HG03045 (cell line): ENCODE measurements at regions not wholly inside any gene's neighbourhood (a gene's known extent, or its start where the extent isn't known, plus 50 kb on each side); places are given as distances from the start of the nearest gene placed in this dataset.

Experiments
- ATAC-seq: cut with Tn5 transposase; IDR thresholded peaks from one replicate; pipeline ENCODE4 v1.9.1; 2021; ENCODE audit warnings: mild to moderate bottlenecking, moderate library complexity; ENCODE audit not compliant: unreplicated experiment

- no peak for ATAC-seq
These were observed 202.6 kb downstream of the HRH4 start for GRCh38 chr18:24663026-24663425.

GRCh38 chr18:24669015-24669414 lies 208.6 kb downstream of the HRH4 start:
- no peak for ATAC-seq

- ATAC-seq = no peak
These were observed 209.1 kb downstream of the HRH4 start for GRCh38 chr18:24669502-24669901.

- no peak for ATAC-seq
These were observed 211.9 kb downstream of the HRH4 start for GRCh38 chr18:24672165-24672941.

GRCh38 chr18:24674200-24674599 lies 213.8 kb downstream of the HRH4 start:
- no peak for ATAC-seq

- no peak for ATAC-seq
These were observed 214.2 kb downstream of the HRH4 start for GRCh38 chr18:24674605-24675004.

GRCh38 chr18:24677011-24677410 lies 216.6 kb downstream of the HRH4 start:
- ATAC-seq = no peak

- ATAC-seq = no peak
These were observed 217.7 kb downstream of the HRH4 start for GRCh38 chr18:24678107-24678506.

GRCh38 chr18:24678626-24679025 lies 218.2 kb downstream of the HRH4 start:
- ATAC-seq = no peak

- no peak for ATAC-seq
These were observed 218.6 kb downstream of the HRH4 start for GRCh38 chr18:24679062-24679461.

- ATAC-seq = no peak
These were observed 223.5 kb downstream of the HRH4 start for GRCh38 chr18:24683925-24684324.

GRCh38 chr18:24685254-24685959 lies 225.0 kb downstream of the HRH4 start:
- ATAC-seq = no peak

- ATAC-seq = no peak
These were observed 234.7 kb downstream of the HRH4 start for GRCh38 chr18:24695168-24695567.

- no peak for ATAC-seq
These were observed 241.6 kb downstream of the HRH4 start for GRCh38 chr18:24702001-24702515.

GRCh38 chr18:24703316-24703715 lies 242.9 kb downstream of the HRH4 start:
- ATAC-seq = no peak

GRCh38 chr18:24704946-24705630 lies 244.7 kb downstream of the HRH4 start:
- ATAC-seq = no peak

GRCh38 chr18:24710474-24710873 lies 250.0 kb downstream of the HRH4 start:
- no peak for ATAC-seq

GRCh38 chr18:24719791-24720190 lies 259.4 kb downstream of the HRH4 start:
- ATAC-seq = no peak

- no peak for ATAC-seq
These were observed 261.0 kb downstream of the HRH4 start for GRCh38 chr18:24721388-24721787.

- ATAC-seq = no peak
These were observed 265.4 kb downstream of the HRH4 start for GRCh38 chr18:24725644-24726415.
